CD4-positive, alpha-beta T cell (primary cell): ENCODE measurements at regions not wholly inside any gene's neighbourhood (a gene's known extent, or its start where the extent isn't known, plus 50 kb on each side); places are given as distances from the start of the nearest gene placed in this dataset.

Experiments
- ATAC-seq: fragments of 200-7000 bp; cut with Tn5 transposase; one replicate; pipeline ENCODE4 v1.10.0; 2022; ENCODE audit warnings: mild to moderate bottlenecking; ENCODE audit not compliant: poor library complexity
- CTCF ChIA-PET: fragments of 350-600 bp; sonication (Branson Sonifier 250); formaldehyde crosslinking; loops from one replicate; lab custom pipeline; 2021; ENCODE audit warnings: antibody characterized with exemption, inconsistent platforms; lab: Charles Lee
- POLR2A ChIA-PET: fragments of 350-600 bp; sonication (Branson Sonifier 250); formaldehyde crosslinking; loops from one replicate; lab custom pipeline; 2021; ENCODE audit warnings: antibody characterized with exemption, inconsistent platforms; lab: Charles Lee
- DNase-seq, 14 experiments: peaks; one replicate each; pipeline ENCODE4 v3.0.0-alpha.2; 2013 to 2020; ENCODE audit warnings: mixed read lengths in 2 of 14
- H3K27ac ChIP-seq, 2 donors: one replicate each; pipeline versions ENCODE4 v1.5.1 to v1.7.0; 2013; ENCODE audit warnings: low read length in 2 of 2, low read depth in 1 of 2, mild to moderate bottlenecking in 1 of 2
- H3K27me3 ChIP-seq, 2 experiments: 1 replicate in 1 of 2; 2 replicates in 1 of 2; pipeline versions ENCODE4 v1.6.1 to v1.7.0; 2013; ENCODE audit warnings: low read length in 2 of 2, control low read depth in 1 of 2, mild to moderate bottlenecking in 1 of 2, moderate library complexity in 1 of 2; ENCODE audit not compliant: insufficient read depth in 2 of 2, control insufficient read depth in 1 of 2
- H3K36me3 ChIP-seq: one replicate; pipeline ENCODE4 v1.6.1; 2013; ENCODE audit warnings: low read length, control low read depth; ENCODE audit not compliant: insufficient read depth
- H3K4me1 ChIP-seq: one replicate; pipeline ENCODE4 v1.6.1; 2013; ENCODE audit warnings: low read length, control low read depth; ENCODE audit not compliant: insufficient read depth
- H3K4me3 ChIP-seq: one replicate; pipeline ENCODE4 v1.5.1; 2013; ENCODE audit warnings: mild to moderate bottlenecking, low read length, moderate library complexity
- H3K9me3 ChIP-seq, 2 experiments: 1 replicate in 1 of 2; 2 replicates in 1 of 2; pipeline versions ENCODE4 v1.6.1 to v1.7.0; 2013; ENCODE audit warnings: low read length in 2 of 2, mild to moderate bottlenecking in 2 of 2, control low read depth in 1 of 2, moderate library complexity in 1 of 2; ENCODE audit not compliant: control insufficient read depth in 1 of 2, insufficient read depth in 1 of 2
- H3K27ac Mint-ChIP-seq: one replicate; pipeline ENCODE4 v1.8.0; 2020; ENCODE audit warnings: mixed read lengths
- H3K27me3 Mint-ChIP-seq: one replicate; pipeline ENCODE4 v1.8.0; 2021; ENCODE audit warnings: mixed read lengths
- H3K36me3 Mint-ChIP-seq: one replicate; pipeline ENCODE4 v1.8.0; 2021; ENCODE audit warnings: low read depth, mixed read lengths
- H3K4me1 Mint-ChIP-seq: one replicate; pipeline ENCODE4 v1.8.0; 2021; ENCODE audit warnings: low read depth, mixed read lengths
- H3K4me3 Mint-ChIP-seq: one replicate; pipeline ENCODE4 v1.8.0; 2020; ENCODE audit warnings: mild to moderate bottlenecking, mixed read lengths
- H3K9me3 Mint-ChIP-seq: one replicate; pipeline ENCODE4 v1.8.0; 2020; ENCODE audit warnings: mixed read lengths
- intact Hi-C, 2 experiments: fragments of 100-400 bp; cut with DNase I in 1 of 2; cut with micrococcal nuclease in 1 of 2; formaldehyde crosslinking; loops; one replicate each; pipeline versions ENCODE4 v1.15.1 to v1.9.0; 2023 to 2025; cut with DNase I, micrococcal nuclease
- TF ChIP-seq, protein P1 (sequence below): fragments of 200-600 bp; IDR thresholded peaks from one replicate; pipeline ENCODE4 v1.8.0; 2022; ENCODE audit warnings: antibody characterized with exemption, mild to moderate bottlenecking

DNA sequence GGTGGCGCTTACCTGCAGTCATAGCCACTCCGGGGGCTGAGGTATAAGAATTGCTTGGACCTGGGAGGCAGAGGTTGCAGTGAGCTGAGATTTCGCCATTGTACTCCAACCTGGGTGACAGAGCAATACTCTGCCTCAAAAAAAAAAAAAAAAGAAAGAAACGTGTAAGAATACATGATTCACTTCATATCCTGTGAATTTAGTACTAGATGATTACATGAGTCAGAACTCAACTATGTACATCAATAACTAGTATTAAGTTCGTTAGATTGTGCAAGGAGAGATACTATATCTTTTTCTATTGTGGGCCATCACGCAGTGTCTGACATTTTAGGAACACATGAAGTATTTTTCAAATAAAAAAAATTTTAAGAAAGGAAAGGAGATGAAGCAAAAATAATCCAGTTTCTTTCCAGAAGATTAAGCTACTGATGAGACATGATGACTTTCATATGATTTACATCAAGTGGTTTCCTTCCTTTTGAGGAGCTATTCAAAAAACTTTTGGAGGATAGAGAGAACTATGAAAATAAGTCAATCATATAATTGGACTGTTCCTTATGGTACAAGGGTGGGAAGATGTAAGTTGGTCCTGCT, 64.7 kb upstream of the EXOC1L start:
- ChIA-PET POLR2A (no interaction called here), CTCF (no interaction called here)
- DNase-seq (no peak), ATAC-seq (no peak)
- intact Hi-C loops = no loop called here
- Histone ChIP-seq H3K9me3 (no peaks in the 10 kb centered on the region), H3K4me3 (no peak overlapping the region), H3K36me3 (no peaks in the 10 kb centered on the region), H3K27ac (no peak overlapping the region), H3K27me3 (no peaks in the 10 kb centered on the region), H3K4me1 (no peaks in the 10 kb centered on the region)
- Mint-ChIP-seq H3K4me3 (no peak overlapping the region), H3K27ac (no peak overlapping the region), H3K27me3 (no peaks in the 10 kb centered on the region), H3K4me1 (no peaks in the 10 kb centered on the region), H3K36me3 (no peaks in the 10 kb centered on the region), H3K9me3 (no peaks in the 10 kb centered on the region)
- TF ChIP-seq, protein P1, sequence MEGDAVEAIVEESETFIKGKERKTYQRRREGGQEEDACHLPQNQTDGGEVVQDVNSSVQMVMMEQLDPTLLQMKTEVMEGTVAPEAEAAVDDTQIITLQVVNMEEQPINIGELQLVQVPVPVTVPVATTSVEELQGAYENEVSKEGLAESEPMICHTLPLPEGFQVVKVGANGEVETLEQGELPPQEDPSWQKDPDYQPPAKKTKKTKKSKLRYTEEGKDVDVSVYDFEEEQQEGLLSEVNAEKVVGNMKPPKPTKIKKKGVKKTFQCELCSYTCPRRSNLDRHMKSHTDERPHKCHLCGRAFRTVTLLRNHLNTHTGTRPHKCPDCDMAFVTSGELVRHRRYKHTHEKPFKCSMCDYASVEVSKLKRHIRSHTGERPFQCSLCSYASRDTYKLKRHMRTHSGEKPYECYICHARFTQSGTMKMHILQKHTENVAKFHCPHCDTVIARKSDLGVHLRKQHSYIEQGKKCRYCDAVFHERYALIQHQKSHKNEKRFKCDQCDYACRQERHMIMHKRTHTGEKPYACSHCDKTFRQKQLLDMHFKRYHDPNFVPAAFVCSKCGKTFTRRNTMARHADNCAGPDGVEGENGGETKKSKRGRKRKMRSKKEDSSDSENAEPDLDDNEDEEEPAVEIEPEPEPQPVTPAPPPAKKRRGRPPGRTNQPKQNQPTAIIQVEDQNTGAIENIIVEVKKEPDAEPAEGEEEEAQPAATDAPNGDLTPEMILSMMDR = no peak

DNA sequence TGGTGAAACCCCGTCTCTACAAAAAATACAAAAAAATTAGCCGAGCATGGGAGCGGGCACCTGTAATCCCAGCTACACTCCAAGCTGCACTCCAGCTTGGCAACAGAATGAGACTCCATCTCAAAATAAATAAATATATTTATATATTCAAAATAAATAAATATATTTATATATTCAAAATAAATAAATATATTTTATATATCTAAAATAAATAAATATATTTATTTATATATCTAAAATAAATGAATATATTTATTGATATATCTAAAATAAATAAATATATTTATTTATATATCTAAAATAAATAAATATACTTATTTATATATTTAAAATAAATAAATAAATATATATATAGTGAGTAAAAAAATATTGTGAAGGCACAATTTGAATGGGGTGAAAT, 63.4 kb upstream of the EXOC1L start:
- Mint-ChIP-seq H3K27ac (no peak overlapping the region), H3K4me1 (no peaks in the 10 kb centered on the region), H3K36me3 (no peaks in the 10 kb centered on the region), H3K27me3 (no peaks in the 10 kb centered on the region), H3K4me3 (no peak overlapping the region), H3K9me3 (no peaks in the 10 kb centered on the region)
- ATAC-seq (no peak), DNase-seq (no peak)
- Histone ChIP-seq H3K4me3 (no peak overlapping the region), H3K4me1 (no peaks in the 10 kb centered on the region), H3K36me3 (no peaks in the 10 kb centered on the region), H3K27ac (no peak overlapping the region), H3K9me3 (no peaks in the 10 kb centered on the region), H3K27me3 (no peaks in the 10 kb centered on the region)
- intact Hi-C loops = no loop called here
- TF ChIP-seq, protein P1 = no peak
- POLR2A ChIA-PET = no interaction called here
- CTCF ChIA-PET = no interaction called here

DNA sequence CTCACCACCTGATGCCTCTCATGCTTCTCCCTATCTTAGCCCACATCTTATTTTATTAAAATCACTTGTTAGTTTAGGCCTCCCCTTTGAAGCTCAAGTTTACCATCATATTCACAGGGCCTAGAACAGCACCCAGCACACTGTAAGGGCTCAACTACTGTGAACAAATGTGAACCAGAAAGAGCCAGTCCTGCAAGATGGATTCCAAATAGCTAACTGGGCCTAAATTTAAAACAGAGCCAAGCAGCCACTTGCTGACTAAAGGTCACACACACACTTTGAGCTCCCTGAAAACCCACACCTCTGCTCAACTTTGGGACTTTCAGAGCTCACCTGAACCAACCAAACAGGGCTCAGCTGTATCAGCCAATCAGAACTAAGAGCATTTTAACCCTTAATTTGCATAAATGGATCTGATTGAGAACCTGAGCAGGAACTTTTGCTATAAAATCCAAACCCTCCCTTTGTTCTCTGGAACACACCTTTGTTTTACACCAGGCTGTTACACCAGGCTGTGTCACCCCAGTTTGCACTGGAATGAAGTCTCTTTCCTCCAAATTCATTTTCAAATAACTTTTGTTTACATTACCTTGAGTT, 62.1 kb upstream of the EXOC1L start:
- Mint-ChIP-seq H3K4me3 (no peak overlapping the region), H3K27me3 (no peaks in the 10 kb centered on the region), H3K36me3 (no peaks in the 10 kb centered on the region), H3K9me3 (no peaks in the 10 kb centered on the region), H3K4me1 (no peaks in the 10 kb centered on the region), H3K27ac (no peak overlapping the region)
- Histone ChIP-seq H3K9me3 (no peaks in the 10 kb centered on the region), H3K27me3 (no peaks in the 10 kb centered on the region), H3K4me1 (no peaks in the 10 kb centered on the region), H3K36me3 (no peaks in the 10 kb centered on the region), H3K27ac (no peak overlapping the region), H3K4me3 (no peak overlapping the region)
- TF ChIP-seq, protein P1 = no peak
- ChIA-PET POLR2A (no interaction called here), CTCF (no interaction called here)
- ATAC-seq (no peak), DNase-seq (no peak)
- intact Hi-C loops = no loop called here
